HEK293 (cell line): ENCODE measurements at regions not wholly inside any gene's neighbourhood (a gene's known extent, or its start where the extent isn't known, plus 50 kb on each side); places are given as distances from the start of the nearest gene placed in this dataset.
A peak's percentile ranks its signal among the peaks of the same experiment; 100 is the strongest.

Experiments
- BCL11A ChIP-seq: fragments of 450-650 bp; formaldehyde crosslinking; IDR thresholded peaks from 2 replicates; pipeline ENCODE4 v1.5.1; 2016; ENCODE audit warnings: low read depth, missing biosample characterization, missing genetic modification characterization
- BCL11B ChIP-seq: fragments of 450-650 bp; formaldehyde crosslinking; IDR thresholded peaks from 2 replicates; pipeline ENCODE4 v1.5.1; 2016; ENCODE audit warnings: low read depth, missing biosample characterization, missing genetic modification characterization
- ELK4 ChIP-seq: IDR thresholded peaks from 2 replicates; pipeline ENCODE4 v1.6.1; 2011; ENCODE audit warnings: mild to moderate bottlenecking, low read depth, low read length, borderline replicate concordance
- GFI1B ChIP-seq: fragments of 450-650 bp; formaldehyde crosslinking; IDR thresholded peaks from 2 replicates; pipeline ENCODE4 v1.5.1; 2016; ENCODE audit warnings: missing biosample characterization, missing genetic modification characterization
- GLIS2 ChIP-seq: fragments of 450-650 bp; formaldehyde crosslinking; IDR thresholded peaks from 2 replicates; pipeline ENCODE4 v1.5.1; 2016; ENCODE audit warnings: missing biosample characterization, missing genetic modification characterization
- INSM2 ChIP-seq: fragments of 450-650 bp; formaldehyde crosslinking; IDR thresholded peaks from 2 replicates; pipeline ENCODE4 v1.5.1; 2016; ENCODE audit warnings: missing biosample characterization, missing genetic modification characterization
- KLF16 ChIP-seq: fragments of 450-650 bp; formaldehyde crosslinking; IDR thresholded peaks from 2 replicates; pipeline ENCODE4 v1.5.1; 2017; ENCODE audit warnings: missing biosample characterization, missing genetic modification characterization
- KLF17 ChIP-seq: fragments of 450-650 bp; formaldehyde crosslinking; IDR thresholded peaks from 2 replicates; pipeline ENCODE4 v1.5.1; 2016; ENCODE audit warnings: missing biosample characterization, missing genetic modification characterization
- MYNN ChIP-seq: fragments of 450-650 bp; formaldehyde crosslinking; IDR thresholded peaks from 2 replicates; pipeline ENCODE4 v1.5.1; 2016; ENCODE audit warnings: missing biosample characterization, missing genetic modification characterization, borderline replicate concordance
- MZF1 ChIP-seq: fragments of 450-650 bp; formaldehyde crosslinking; IDR thresholded peaks from 2 replicates; pipeline ENCODE4 v1.5.1; 2017; ENCODE audit warnings: missing biosample characterization, missing genetic modification characterization, borderline replicate concordance
- REST ChIP-seq: fragments of 450-650 bp; formaldehyde crosslinking; IDR thresholded peaks from 2 replicates; pipeline ENCODE4 v1.5.1; 2016; ENCODE audit warnings: missing biosample characterization, missing genetic modification characterization
- SCRT2 ChIP-seq: fragments of 450-650 bp; formaldehyde crosslinking; IDR thresholded peaks from 2 replicates; pipeline ENCODE4 v1.5.1; 2016; ENCODE audit warnings: missing biosample characterization, missing genetic modification characterization
- ZBTB17 ChIP-seq: fragments of 450-650 bp; formaldehyde crosslinking; IDR thresholded peaks from 2 replicates; pipeline ENCODE4 v1.5.1; 2016; ENCODE audit warnings: missing biosample characterization, missing genetic modification characterization
- ZBTB20 ChIP-seq: fragments of 450-650 bp; formaldehyde crosslinking; IDR thresholded peaks from 2 replicates; pipeline ENCODE4 v1.5.1; 2016; ENCODE audit warnings: missing biosample characterization, missing genetic modification characterization
- ZBTB44 ChIP-seq: fragments of 450-650 bp; IDR thresholded peaks from 2 replicates; pipeline ENCODE4 v1.5.1; 2018; ENCODE audit warnings: missing biosample characterization, mild to moderate bottlenecking, missing genetic modification characterization
- ZBTB8A ChIP-seq: fragments of 450-650 bp; formaldehyde crosslinking; IDR thresholded peaks from 2 replicates; pipeline ENCODE4 v1.5.1; 2016; ENCODE audit warnings: missing biosample characterization, missing genetic modification characterization
- ZNF114 ChIP-seq: fragments of 450-650 bp; formaldehyde crosslinking; IDR thresholded peaks from 2 replicates; pipeline ENCODE4 v1.5.0; 2017; ENCODE audit warnings: missing biosample characterization, missing genetic modification characterization
- ZNF24 ChIP-seq: fragments of 450-650 bp; formaldehyde crosslinking; IDR thresholded peaks from 2 replicates; pipeline ENCODE4 v1.5.1; 2016; ENCODE audit warnings: missing biosample characterization, missing genetic modification characterization
- ZNF362 ChIP-seq: fragments of 450-650 bp; formaldehyde crosslinking; IDR thresholded peaks from 2 replicates; pipeline ENCODE4 v1.5.1; 2016; ENCODE audit warnings: missing biosample characterization, missing genetic modification characterization
- ZNF488 ChIP-seq: fragments of 450-650 bp; formaldehyde crosslinking; IDR thresholded peaks from 2 replicates; pipeline ENCODE4 v1.5.1; 2016; ENCODE audit warnings: missing biosample characterization, missing genetic modification characterization
- ZNF558 ChIP-seq: fragments of 450-650 bp; formaldehyde crosslinking; IDR thresholded peaks from 2 replicates; pipeline ENCODE4 v1.5.1; 2016; ENCODE audit warnings: missing biosample characterization, missing genetic modification characterization
- ZNF560 ChIP-seq: fragments of 450-650 bp; formaldehyde crosslinking; IDR thresholded peaks from 2 replicates; pipeline ENCODE4 v1.5.1; 2017; ENCODE audit warnings: missing biosample characterization, missing genetic modification characterization, borderline replicate concordance
- ZNF600 ChIP-seq: fragments of 450-650 bp; formaldehyde crosslinking; IDR thresholded peaks from 2 replicates; pipeline ENCODE4 v1.5.1; 2016; ENCODE audit warnings: missing biosample characterization, missing genetic modification characterization
- ZNF626 ChIP-seq: fragments of 450-650 bp; sonication (Bioruptor Pico); formaldehyde crosslinking; IDR thresholded peaks from 2 replicates; pipeline ENCODE4 v1.5.1; 2018; ENCODE audit warnings: missing biosample characterization, missing genetic modification characterization, inconsistent platforms
- ZNF629 ChIP-seq: fragments of 450-650 bp; formaldehyde crosslinking; IDR thresholded peaks from 2 replicates; pipeline ENCODE4 v1.5.1; 2017; ENCODE audit warnings: missing biosample characterization, missing genetic modification characterization
- ZNF677 ChIP-seq: fragments of 450-650 bp; IDR thresholded peaks from 2 replicates; pipeline ENCODE4 v1.5.0; 2018; ENCODE audit warnings: missing biosample characterization, mild to moderate bottlenecking, missing genetic modification characterization, moderate library complexity
- ZNF777 ChIP-seq: fragments of 450-650 bp; formaldehyde crosslinking; IDR thresholded peaks from 2 replicates; pipeline ENCODE4 v1.5.1; 2017; ENCODE audit warnings: missing biosample characterization, missing genetic modification characterization, borderline replicate concordance
- ZNF785 ChIP-seq: fragments of 450-650 bp; formaldehyde crosslinking; IDR thresholded peaks from 2 replicates; pipeline ENCODE4 v1.5.1; 2016; ENCODE audit warnings: missing biosample characterization, missing genetic modification characterization
- ZSCAN30 ChIP-seq: fragments of 450-650 bp; IDR thresholded peaks from 2 replicates; pipeline ENCODE4 v1.5.1; 2018; ENCODE audit warnings: missing biosample characterization, mild to moderate bottlenecking, missing genetic modification characterization, moderate library complexity

- no peak for TF ChIP-seq ZNF488
- no peak for TF ChIP-seq KLF16 (tag by site-specific recombination)
- peak; percentile 6; the same call in 1 of the 2 replicates for TF ChIP-seq ZBTB20
- TF ChIP-seq ZNF24 (tag by site-specific recombination) = peak; percentile 96
- TF ChIP-seq INSM2 (tag by site-specific recombination) = peak; percentile 83
- TF ChIP-seq BCL11B (tag by site-specific recombination) = peak; percentile 83; the same call in 1 of the 2 replicates
- peak; percentile 94 for TF ChIP-seq KLF17 (tag by site-specific recombination)
- TF ChIP-seq ZNF362 (tag by site-specific recombination) = peak; percentile 13; the same call in 1 of the 2 replicates
- peak; percentile 75 for TF ChIP-seq ZBTB17 (tag by site-specific recombination)
- peak; percentile 88 for TF ChIP-seq MZF1 (tag by site-specific recombination)
- TF ChIP-seq ELK4 = no peak
- TF ChIP-seq ZNF114 (tag by site-specific recombination) = no peak
- TF ChIP-seq GFI1B = 0 out of 2 replicates have a peak, but pooled peaks have one; percentile 18
- no peak for TF ChIP-seq ZNF626
- TF ChIP-seq ZNF785 (tag by site-specific recombination) = peak; percentile 45; the same call in 1 of the 2 replicates
- TF ChIP-seq GLIS2 = no peak
- TF ChIP-seq SCRT2 = peak; percentile 13; the same call in 1 of the 2 replicates
- TF ChIP-seq ZSCAN30 = peak; percentile 91
- TF ChIP-seq ZNF560 (tag by site-specific recombination) = no peak
- peak; percentile 92 for TF ChIP-seq BCL11A (tag by site-specific recombination)
- 0 out of 2 replicates have a peak, but pooled peaks have one; percentile 55 for TF ChIP-seq ZNF558 (tag by site-specific recombination)
- peak; percentile 89 for TF ChIP-seq ZNF600 (tag by site-specific recombination)
- TF ChIP-seq ZNF777 (tag by site-specific recombination) = no peak
- peak; percentile 80 for TF ChIP-seq ZBTB8A (tag by site-specific recombination)
- no peak for TF ChIP-seq ZNF677
- TF ChIP-seq REST = peak; percentile 44; the same call in 1 of the 2 replicates
- TF ChIP-seq MYNN (tag by site-specific recombination) = 0 out of 2 replicates have a peak, but pooled peaks have one; percentile 46
- peak; percentile 77 for TF ChIP-seq ZNF629 (tag by site-specific recombination)
- TF ChIP-seq ZBTB44 (tag by site-specific recombination) = peak; percentile 59; the same call in 1 of the 2 replicates
Measured at GRCh38 chr6:27688014-27688586, 215.2 kb upstream of the ZNF184 start (continued).
